ENCODE measurements at regions not wholly inside any gene's neighbourhood (a gene's known extent, or its start where the extent isn't known, plus 50 kb on each side); places are given as distances from the start of the nearest gene placed in this dataset.

- TF ChIP-seq POLR2A (IDR thresholded peaks at IDR 0.05) (no peak), CTCF (IDR thresholded peaks at IDR 0.05) (no peak)
Observed at GRCh38 chr1:163674236-163674635, 352.5 kb downstream of the NUF2 start.

Measured in prostate gland (tissue), 2 donors.